Upper lobe of left lung (tissue), 4 donors: ENCODE measurements at regions not wholly inside any gene's neighbourhood (a gene's known extent, or its start where the extent isn't known, plus 50 kb on each side); places are given as distances from the start of the nearest gene placed in this dataset.

Source experiments
- CTCF ChIP-seq, 6 experiments: fragments of 450-650 bp in 4 of 6; fragments of 200-600 bp in 2 of 6; sonication (generic) in 2 of 6; IDR thresholded peaks; one replicate each; pipeline ENCODE4 v1.5.1; 2016 to 2019; ENCODE audit warnings: antibody characterized with exemption in 6 of 6
- POLR2AphosphoS5 ChIP-seq, 2 donors: sonication (generic); formaldehyde crosslinking; IDR thresholded peaks; one replicate each; pipeline ENCODE4 v1.5.1; 2017; ENCODE audit warnings: antibody characterized with exemption in 2 of 2

- TF ChIP-seq POLR2AphosphoS5 (IDR thresholded peaks at IDR 0.05) (no peak), CTCF (IDR thresholded peaks at IDR 0.05) (no peak)
Measured at GRCh38 chr17:70644096-70644495, 474.8 kb downstream of the KCNJ2 start.
